ENCODE measurements at regions not wholly inside any gene's neighbourhood (a gene's known extent, or its start where the extent isn't known, plus 50 kb on each side); places are given as distances from the start of the nearest gene placed in this dataset.

DNA sequence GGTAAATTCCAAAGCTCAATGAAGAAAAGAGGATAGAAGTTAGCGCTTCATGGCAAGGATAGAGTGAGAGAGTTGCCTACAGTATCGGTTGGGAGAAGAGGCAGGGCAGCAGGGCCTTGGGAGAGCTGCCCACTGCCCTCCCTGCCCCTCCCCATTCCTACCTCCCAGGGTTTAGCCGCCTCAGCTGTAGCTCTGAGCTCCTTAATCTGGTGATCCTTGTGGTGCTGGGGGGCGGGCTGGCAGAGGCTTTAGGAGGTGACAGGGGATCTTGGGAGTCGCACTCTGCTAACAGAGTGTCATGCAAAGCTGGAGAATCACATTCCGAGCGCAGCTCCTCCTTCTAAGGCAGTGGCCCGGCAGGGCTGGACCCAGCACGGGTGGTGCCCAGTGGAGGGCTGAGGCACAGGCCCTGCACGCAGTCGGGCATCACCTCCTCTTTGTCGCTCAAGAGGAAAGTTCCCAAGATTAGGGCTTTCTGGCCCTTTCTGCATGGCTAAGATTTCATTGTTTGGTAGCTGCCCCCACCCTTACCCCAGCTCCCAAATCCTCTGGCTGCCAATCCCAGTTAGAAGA is 57.1 kb upstream of the POLG start:
- TF ChIP-seq, protein P1, sequence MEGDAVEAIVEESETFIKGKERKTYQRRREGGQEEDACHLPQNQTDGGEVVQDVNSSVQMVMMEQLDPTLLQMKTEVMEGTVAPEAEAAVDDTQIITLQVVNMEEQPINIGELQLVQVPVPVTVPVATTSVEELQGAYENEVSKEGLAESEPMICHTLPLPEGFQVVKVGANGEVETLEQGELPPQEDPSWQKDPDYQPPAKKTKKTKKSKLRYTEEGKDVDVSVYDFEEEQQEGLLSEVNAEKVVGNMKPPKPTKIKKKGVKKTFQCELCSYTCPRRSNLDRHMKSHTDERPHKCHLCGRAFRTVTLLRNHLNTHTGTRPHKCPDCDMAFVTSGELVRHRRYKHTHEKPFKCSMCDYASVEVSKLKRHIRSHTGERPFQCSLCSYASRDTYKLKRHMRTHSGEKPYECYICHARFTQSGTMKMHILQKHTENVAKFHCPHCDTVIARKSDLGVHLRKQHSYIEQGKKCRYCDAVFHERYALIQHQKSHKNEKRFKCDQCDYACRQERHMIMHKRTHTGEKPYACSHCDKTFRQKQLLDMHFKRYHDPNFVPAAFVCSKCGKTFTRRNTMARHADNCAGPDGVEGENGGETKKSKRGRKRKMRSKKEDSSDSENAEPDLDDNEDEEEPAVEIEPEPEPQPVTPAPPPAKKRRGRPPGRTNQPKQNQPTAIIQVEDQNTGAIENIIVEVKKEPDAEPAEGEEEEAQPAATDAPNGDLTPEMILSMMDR (IDR thresholded peaks at IDR 0.05) = no peak
- TF ChIP-seq POLR2A (IDR thresholded peaks at IDR 0.05; ENCODE audit: low read depth) (no peak), POLR2AphosphoS5 (IDR thresholded peaks at IDR 0.05) (no peak), EP300 (IDR thresholded peaks at IDR 0.05) (no peak)

Measured in esophagus muscularis mucosa (tissue), 4 donors.